Activated CD4-positive, alpha-beta memory T cell treated with anti-CD3 and anti-CD28 coated beads for 36 hours (primary cell): ENCODE measurements at regions not wholly inside any gene's neighbourhood (a gene's known extent, or its start where the extent isn't known, plus 50 kb on each side); places are given as distances from the start of the nearest gene placed in this dataset.
"Not testable (repeated sequence)": the region's sequence is repeated elsewhere in the genome, so short reads cannot be mapped to it uniquely, and the experiment has no call there.

Experiments used
- CTCF ChIA-PET: fragments of 350-600 bp; sonication (Branson Sonifier 250); formaldehyde crosslinking; loops from one replicate; lab custom pipeline; 2021; ENCODE audit warnings: antibody characterized with exemption, inconsistent platforms; lab: Charles Lee
- POLR2A ChIA-PET: fragments of 350-600 bp; sonication (Branson Sonifier 250); formaldehyde crosslinking; loops from one replicate; lab custom pipeline; 2021; ENCODE audit warnings: antibody characterized with exemption; lab: Charles Lee
- DNase-seq: peaks from one replicate; pipeline ENCODE4 v3.0.0-alpha.2; 2020
- H3K27ac Mint-ChIP-seq: one replicate; pipeline ENCODE4 v1.8.0; 2021; ENCODE audit warnings: mixed read lengths
- H3K27me3 Mint-ChIP-seq: one replicate; pipeline ENCODE4 v1.8.0; 2021; ENCODE audit warnings: mixed read lengths
- H3K36me3 Mint-ChIP-seq: one replicate; pipeline ENCODE4 v1.8.0; 2021; ENCODE audit warnings: mixed read lengths
- H3K4me1 Mint-ChIP-seq: one replicate; pipeline ENCODE4 v1.8.0; 2021; ENCODE audit warnings: low read depth, mixed read lengths
- H3K4me3 Mint-ChIP-seq: one replicate; pipeline ENCODE4 v1.8.0; 2021; ENCODE audit warnings: mild to moderate bottlenecking, mixed read lengths
- H3K9me3 Mint-ChIP-seq: one replicate; pipeline ENCODE4 v1.8.0; 2021; ENCODE audit warnings: mixed read lengths
- intact Hi-C: fragments of 100-400 bp; cut with micrococcal nuclease; formaldehyde crosslinking; loops from one replicate; pipeline ENCODE4 v1.15.1; 2023

DNA sequence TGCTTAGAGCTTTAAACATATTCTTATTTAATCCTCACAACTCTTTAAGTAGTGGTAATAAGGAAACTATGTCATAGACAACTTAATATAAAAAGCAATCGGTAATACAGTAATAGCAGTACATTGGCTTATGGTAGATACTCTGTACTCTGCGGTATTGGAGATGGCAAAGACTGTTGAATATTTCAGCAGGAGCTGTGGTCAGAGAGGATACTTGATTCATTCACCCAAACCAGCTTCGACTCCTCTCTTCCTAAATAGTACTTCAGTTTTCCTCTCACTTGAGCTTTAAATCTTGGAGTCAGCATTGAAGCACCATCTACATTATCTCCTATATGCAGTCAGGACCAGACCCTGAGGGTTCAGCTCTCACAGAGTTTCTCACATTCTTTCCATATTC lies 169.3 kb downstream of the CYB561 start:
- Mint-ChIP-seq H3K36me3 (peaks cover 3% of the 10 kb centered on the region), H3K4me3 (no peak overlapping the region), H3K4me1 (peaks cover 24% of the 10 kb centered on the region), H3K27me3 (no peaks in the 10 kb centered on the region), H3K27ac (no peak overlapping the region), H3K9me3 (no peaks in the 10 kb centered on the region)
- POLR2A ChIA-PET = no interaction called here
- no peak for DNase-seq
- intact Hi-C loops = loop anchor here (5.0 kb wide), 1 partner anchor 555 kb away; no protein-coding TSS in a partner anchor
- CTCF ChIA-PET = interaction anchor here (0.6 to 0.8 kb wide), 2 partner anchors 15 to 897 kb away, joined by 3 read pairs; no protein-coding TSS in a partner anchor

DNA sequence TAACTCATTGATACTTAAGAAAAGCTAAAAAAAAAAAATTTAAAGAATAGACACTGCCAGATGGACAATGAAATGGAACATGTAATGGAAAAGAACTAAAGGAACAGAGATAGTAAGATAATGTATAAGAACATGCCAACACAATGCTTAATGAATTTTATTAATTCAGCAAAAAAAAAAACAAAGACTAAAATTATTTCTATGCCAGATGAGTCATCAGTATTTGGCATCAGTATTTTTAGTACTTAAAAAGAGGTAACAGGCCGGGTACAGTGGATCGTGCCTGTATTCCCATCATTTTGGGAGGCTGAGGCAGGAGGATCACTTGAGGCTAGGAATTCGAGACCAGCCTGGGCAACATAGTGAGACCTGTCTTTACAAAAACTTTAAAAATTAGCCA lies 168.5 kb downstream of the CYB561 start:
- Mint-ChIP-seq H3K9me3 (no peaks in the 10 kb centered on the region), H3K4me3 (no peak overlapping the region), H3K27ac (no peak overlapping the region), H3K36me3 (peaks cover 1% of the 10 kb centered on the region), H3K27me3 (no peaks in the 10 kb centered on the region), H3K4me1 (peaks cover 24% of the 10 kb centered on the region)
- CTCF ChIA-PET = interaction anchor here (0.8 kb wide), 1 partner anchor 16 kb away, joined by 3 read pairs; no protein-coding TSS in a partner anchor
- no peak for DNase-seq
- intact Hi-C loops = loop anchor here (5.0 kb wide), 1 partner anchor 555 kb away; no protein-coding TSS in a partner anchor
- POLR2A ChIA-PET = no interaction called here

DNA sequence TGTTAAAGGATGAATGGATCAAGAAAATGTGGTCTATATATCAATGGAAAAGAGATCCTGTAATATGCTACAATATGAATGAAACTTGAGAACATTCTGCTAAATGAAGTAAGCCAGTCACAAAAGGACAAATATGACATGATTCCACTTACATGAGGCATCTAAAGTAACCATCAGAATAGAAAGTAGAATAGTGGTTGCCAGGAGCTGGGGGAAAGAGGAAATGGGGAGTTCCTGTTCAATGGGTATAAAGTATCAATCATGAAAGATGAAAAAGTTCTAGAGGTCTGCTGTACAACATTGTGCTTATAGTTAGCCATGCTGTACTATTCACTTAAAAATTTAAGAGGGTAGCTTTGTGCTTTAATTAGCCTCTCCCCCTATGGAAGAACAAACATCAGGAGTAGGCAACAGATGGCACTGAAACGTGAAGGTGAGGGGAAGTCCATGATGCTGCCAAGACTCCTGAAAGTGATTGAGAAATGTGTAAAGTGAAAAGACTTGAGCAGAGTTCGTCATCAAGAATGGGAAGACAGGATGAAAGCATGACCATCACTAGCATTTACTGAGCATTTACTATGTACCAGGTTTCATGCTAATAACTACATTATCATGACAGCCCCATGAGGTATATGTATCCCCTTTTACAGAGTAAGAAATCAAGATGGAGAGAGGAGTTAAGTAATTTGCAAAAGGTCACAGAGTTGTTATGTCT lies 167.2 kb downstream of the CYB561 start:
- no peaks in the 10 kb centered on the region for H3K27me3 Mint-ChIP-seq
- H3K9me3 Mint-ChIP-seq = peaks cover 4% of the 10 kb centered on the region
- ChIA-PET CTCF (no interaction called here), POLR2A (no interaction called here)
- H3K27ac Mint-ChIP-seq = no peak overlapping the region
- H3K4me3 Mint-ChIP-seq = no peak overlapping the region
- H3K4me1 Mint-ChIP-seq = peaks cover 24% of the 10 kb centered on the region
- intact Hi-C loops = loop anchor here (5.0 kb wide), 1 partner anchor 557 kb away; no protein-coding TSS in a partner anchor
- DNase-seq = no peak
- H3K36me3 Mint-ChIP-seq = peaks cover 4% of the 10 kb centered on the region

DNA sequence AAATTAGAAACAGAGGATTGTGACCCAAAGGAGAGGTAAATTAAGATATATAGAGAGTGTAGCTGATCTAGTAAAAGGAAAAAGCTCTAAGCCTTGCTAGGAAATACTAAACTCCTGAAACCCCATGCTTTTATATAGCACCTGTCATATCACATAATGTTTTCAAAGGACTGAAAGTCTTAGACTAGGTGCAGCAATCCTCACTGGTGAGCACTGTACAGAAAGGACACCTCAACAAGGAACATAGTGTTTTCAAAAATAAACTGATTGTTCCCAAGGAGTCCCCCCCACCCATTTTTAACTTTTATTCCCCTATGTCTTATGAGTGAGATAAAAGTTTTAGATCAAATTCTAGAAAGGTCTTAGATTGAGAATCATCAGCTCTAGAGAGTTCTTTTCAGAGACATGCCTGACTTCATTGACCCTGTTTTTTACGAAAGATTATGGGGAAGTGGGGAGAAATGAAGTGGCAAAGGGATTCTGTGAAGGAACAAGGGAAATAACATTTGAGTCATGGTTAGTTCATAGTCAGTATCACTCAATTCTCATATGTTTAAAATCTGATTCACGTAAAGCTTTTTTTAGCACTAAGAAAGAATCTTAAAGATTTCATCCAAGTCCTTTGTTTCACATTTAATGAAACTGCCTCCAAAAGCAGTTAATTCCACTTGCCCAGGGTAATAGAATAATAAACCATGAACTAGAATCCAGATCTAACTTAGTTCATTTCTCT lies 166.4 kb downstream of the CYB561 start:
- peak overlapping the region; percentile 14 for H3K27ac Mint-ChIP-seq
- intact Hi-C loops = loop anchor here (5.0 kb wide), 1 partner anchor 557 kb away; no protein-coding TSS in a partner anchor
- peaks cover 24% of the 10 kb centered on the region for H3K4me1 Mint-ChIP-seq
- peaks cover 4% of the 10 kb centered on the region for H3K36me3 Mint-ChIP-seq
- peaks cover 8% of the 10 kb centered on the region for H3K9me3 Mint-ChIP-seq
- no peak overlapping the region for H3K4me3 Mint-ChIP-seq
- no peak for DNase-seq
- H3K27me3 Mint-ChIP-seq = no peaks in the 10 kb centered on the region
- POLR2A ChIA-PET = no interaction called here
- CTCF ChIA-PET = no interaction called here

DNA sequence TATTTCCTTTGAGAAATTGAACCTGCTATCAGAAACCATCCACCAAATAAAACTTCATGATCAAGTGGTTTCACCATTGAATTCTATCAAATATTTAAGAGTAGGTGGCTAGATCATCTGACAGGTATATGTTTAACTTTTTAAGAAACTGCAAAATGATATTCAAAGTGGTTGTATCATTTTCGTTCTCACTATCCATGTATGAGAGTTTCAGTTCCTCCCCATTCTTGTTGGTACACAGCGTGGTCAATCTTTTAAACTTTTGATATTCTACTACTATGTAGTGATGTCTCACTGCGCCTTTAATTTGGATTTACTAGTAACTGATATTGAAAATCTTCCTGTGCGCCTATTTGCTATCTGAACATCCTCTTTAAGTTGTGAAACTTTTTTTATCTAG lies 163.7 kb downstream of the CYB561 start:
- ChIA-PET POLR2A (no interaction called here), CTCF (no interaction called here)
- Mint-ChIP-seq H3K9me3 (peaks cover 26% of the 10 kb centered on the region), H3K4me3 (no peak overlapping the region), H3K36me3 (peaks cover 17% of the 10 kb centered on the region), H3K4me1 (peaks cover 18% of the 10 kb centered on the region), H3K27ac (no peak overlapping the region), H3K27me3 (no peaks in the 10 kb centered on the region)
- no peak for DNase-seq
- intact Hi-C loops = no loop called here

DNA sequence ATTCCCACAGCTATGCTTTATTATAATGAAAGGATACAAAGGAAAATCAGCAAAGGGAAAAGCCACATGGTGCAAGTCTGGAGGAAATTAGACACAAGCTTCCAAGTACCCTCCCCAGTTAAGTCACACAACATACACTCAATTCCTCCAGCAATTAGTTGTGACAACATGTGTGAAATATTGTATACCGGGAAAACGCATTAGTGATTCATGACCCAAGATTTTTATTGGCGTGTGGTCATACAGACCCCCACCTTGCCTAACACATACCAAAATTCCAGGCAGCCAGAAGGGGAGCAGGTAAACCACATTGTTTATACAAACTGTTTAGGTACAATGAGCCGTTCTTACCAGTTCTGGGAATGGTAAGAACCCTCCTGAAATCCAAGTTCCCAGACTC lies 160.6 kb downstream of the CYB561 start:
- Mint-ChIP-seq H3K4me3 (no peak overlapping the region), H3K36me3 (peaks cover 21% of the 10 kb centered on the region), H3K27me3 (no peaks in the 10 kb centered on the region), H3K27ac (no peak overlapping the region), H3K4me1 (no peaks in the 10 kb centered on the region), H3K9me3 (peaks cover 26% of the 10 kb centered on the region)
- no peak for DNase-seq
- intact Hi-C loops = no loop called here
- CTCF ChIA-PET = interaction anchor here (0.8 kb wide), 1 partner anchor 194 kb away, joined by 5 read pairs; no protein-coding TSS in a partner anchor
- POLR2A ChIA-PET = no interaction called here

DNA sequence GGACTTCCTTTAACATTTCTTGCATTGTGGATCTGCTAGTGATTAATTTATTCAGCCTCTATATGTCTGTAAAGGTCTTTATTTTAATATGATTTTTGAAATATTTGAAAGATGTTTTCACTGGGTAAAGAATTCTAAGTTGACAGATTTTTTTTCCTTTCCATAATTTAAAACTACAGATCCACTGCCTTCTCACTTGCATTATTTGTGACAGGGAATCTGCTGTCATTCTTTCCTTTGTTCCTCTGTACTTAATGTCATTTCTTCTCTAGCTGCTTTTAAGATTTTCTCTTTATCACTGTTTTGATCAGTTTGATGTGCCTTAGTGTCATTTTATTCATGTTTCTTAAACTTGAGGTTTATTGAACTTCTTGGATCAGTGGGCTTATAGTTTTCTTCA lies 159.9 kb downstream of the CYB561 start:
- peaks cover 21% of the 10 kb centered on the region for H3K36me3 Mint-ChIP-seq
- CTCF ChIA-PET = interaction anchor here (0.8 kb wide), 1 partner anchor 193 kb away, joined by 5 read pairs; no protein-coding TSS in a partner anchor
- H3K4me3 Mint-ChIP-seq = no peak overlapping the region
- POLR2A ChIA-PET = no interaction called here
- no peaks in the 10 kb centered on the region for H3K4me1 Mint-ChIP-seq
- H3K27me3 Mint-ChIP-seq = no peaks in the 10 kb centered on the region
- intact Hi-C loops = no loop called here
- DNase-seq = no peak
- H3K27ac Mint-ChIP-seq = no peak overlapping the region
- H3K9me3 Mint-ChIP-seq = peaks cover 26% of the 10 kb centered on the region

DNA sequence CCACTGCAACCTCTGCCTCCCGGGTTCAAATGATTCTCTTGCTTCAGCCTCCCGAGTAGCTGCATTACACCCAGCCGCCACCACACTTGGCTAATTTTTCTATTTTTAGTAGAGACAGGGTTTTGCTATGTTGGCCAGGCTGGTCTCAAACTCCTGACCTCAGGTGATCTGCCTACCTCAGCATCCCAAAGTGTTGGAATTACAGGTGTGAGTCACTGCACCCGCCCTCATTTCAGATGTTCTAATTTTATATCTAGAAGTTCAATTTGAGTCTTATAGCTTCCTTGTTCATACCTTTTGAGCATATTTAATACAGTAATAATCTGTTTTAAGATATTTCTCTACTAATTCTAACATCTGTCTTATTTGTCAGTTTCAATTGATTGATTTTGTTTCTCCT lies 159.1 kb downstream of the CYB561 start:
- Mint-ChIP-seq H3K36me3 (peaks cover 20% of the 10 kb centered on the region), H3K9me3 (peaks cover 26% of the 10 kb centered on the region)
- H3K27ac Mint-ChIP-seq, intact Hi-C loops, POLR2A ChIA-PET, H3K4me3 Mint-ChIP-seq, H3K27me3 Mint-ChIP-seq, DNase-seq, CTCF ChIA-PET, H3K4me1 Mint-ChIP-seq: not testable (repeated sequence)

DNA sequence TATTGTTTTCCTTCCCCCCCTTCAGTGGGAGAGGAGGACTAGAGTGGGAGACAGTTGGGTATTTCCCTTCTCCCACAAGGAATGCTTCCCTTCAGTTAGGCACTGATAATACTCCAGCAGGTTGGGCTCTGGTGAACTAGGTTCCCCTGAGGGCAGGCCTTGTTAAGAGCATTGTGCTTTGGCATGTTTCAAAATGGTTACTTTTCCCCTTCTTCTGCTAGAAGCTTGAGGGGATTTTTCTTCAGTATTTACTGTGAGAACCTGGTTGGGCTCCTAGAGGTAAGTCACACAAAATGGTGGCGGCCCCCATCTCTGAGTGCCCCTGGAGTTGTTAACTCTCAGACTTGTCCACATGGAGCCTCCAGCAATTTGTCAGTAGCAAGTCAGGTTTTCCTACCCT lies 156.2 kb downstream of the CYB561 start:
- DNase-seq = no peak
- H3K4me1 Mint-ChIP-seq = no peaks in the 10 kb centered on the region
- ChIA-PET POLR2A (no interaction called here), CTCF (no interaction called here)
- intact Hi-C loops = no loop called here
- H3K4me3 Mint-ChIP-seq = no peak overlapping the region
- peaks cover 19% of the 10 kb centered on the region for H3K36me3 Mint-ChIP-seq
- no peaks in the 10 kb centered on the region for H3K27me3 Mint-ChIP-seq
- H3K9me3 Mint-ChIP-seq = peaks cover 17% of the 10 kb centered on the region
- H3K27ac Mint-ChIP-seq = no peak overlapping the region

DNA sequence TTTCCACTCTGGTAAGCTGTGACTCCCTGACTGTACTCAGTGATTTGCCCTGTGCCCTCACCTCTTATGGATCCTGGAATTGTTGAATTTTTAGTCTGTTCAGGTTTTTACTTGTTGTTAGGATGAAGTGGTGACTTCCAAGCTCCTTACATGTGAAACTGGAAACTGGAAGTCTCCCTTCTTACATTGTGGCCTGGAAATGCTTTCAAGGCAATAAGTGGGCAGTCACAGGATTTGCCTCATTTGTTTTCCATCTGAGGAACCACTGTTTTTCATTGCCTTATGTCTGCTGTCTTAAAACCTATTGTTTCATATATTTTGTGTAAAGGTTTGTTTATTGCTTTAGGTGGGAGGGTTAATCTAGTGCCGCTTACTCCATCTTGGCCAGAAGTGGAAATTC lies 155.8 kb downstream of the CYB561 start:
- Mint-ChIP-seq H3K36me3 (peaks cover 16% of the 10 kb centered on the region), H3K4me1 (no peaks in the 10 kb centered on the region), H3K9me3 (peaks cover 13% of the 10 kb centered on the region), H3K27me3 (no peaks in the 10 kb centered on the region), H3K27ac (no peak overlapping the region), H3K4me3 (no peak overlapping the region)
- CTCF ChIA-PET = no interaction called here
- intact Hi-C loops = no loop called here
- POLR2A ChIA-PET = no interaction called here
- DNase-seq = no peak

DNA sequence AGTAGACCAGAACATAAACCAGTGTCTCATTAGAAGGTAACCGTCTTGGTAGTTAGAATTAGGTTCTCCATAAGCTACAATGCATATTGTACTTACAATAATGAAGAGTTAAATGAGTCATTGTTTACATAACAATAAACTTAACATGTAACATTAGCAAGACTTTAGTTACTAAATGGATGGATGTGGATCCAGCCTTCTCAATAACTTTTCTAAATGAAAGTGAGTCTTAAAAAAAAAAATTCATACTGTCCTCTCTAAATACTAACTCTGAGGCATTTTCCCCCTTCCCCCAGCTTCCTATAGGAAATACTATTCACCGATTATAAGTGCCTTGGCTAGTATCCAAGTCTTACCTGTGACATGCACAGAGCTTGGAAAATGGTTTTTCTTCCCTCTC lies 155.3 kb downstream of the CYB561 start:
- no peaks in the 10 kb centered on the region for H3K4me1 Mint-ChIP-seq
- H3K4me3 Mint-ChIP-seq = no peak overlapping the region
- ChIA-PET CTCF (no interaction called here), POLR2A (no interaction called here)
- H3K27me3 Mint-ChIP-seq = no peaks in the 10 kb centered on the region
- no peak overlapping the region for H3K27ac Mint-ChIP-seq
- no peak for DNase-seq
- peaks cover 14% of the 10 kb centered on the region for H3K36me3 Mint-ChIP-seq
- peaks cover 11% of the 10 kb centered on the region for H3K9me3 Mint-ChIP-seq
- intact Hi-C loops = no loop called here

DNA sequence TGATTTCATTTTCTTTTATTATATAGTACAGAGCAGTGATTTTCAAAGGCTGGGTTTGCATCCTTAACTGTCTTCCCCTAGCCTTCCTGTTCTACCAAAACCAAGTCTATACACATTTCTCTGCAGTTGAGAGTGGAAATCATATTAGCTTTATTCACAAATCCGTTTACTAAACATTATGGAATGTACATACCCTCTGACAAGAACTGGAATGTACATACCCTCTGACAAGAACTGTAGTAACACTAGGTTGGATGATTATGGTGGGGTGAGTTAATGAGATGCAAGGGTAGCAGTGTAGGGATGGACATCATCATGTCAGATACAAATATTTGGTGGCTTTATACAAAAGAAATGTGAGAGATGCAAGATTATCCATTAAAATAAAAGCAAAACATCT lies 154.8 kb downstream of the CYB561 start:
- intact Hi-C loops = no loop called here
- H3K36me3 Mint-ChIP-seq = peaks cover 17% of the 10 kb centered on the region

More for the DNA sequence above, 154.8 kb downstream of the CYB561 start:
- ChIA-PET CTCF (no interaction called here), POLR2A (no interaction called here)
- Mint-ChIP-seq H3K4me3 (no peak overlapping the region), H3K27me3 (no peaks in the 10 kb centered on the region), H3K4me1 (no peaks in the 10 kb centered on the region), H3K9me3 (peaks cover 13% of the 10 kb centered on the region), H3K27ac (no peak overlapping the region)
- DNase-seq = no peak
